Fibroblast of villous mesenchyme (primary cell): ENCODE measurements at regions not wholly inside any gene's neighbourhood (a gene's known extent, or its start where the extent isn't known, plus 50 kb on each side); places are given as distances from the start of the nearest gene placed in this dataset.

ENCODE experiments used
- DNase-seq: peaks from one replicate; pipeline ENCODE4 v3.0.0-alpha.2; 2010; ENCODE audit warnings: low read depth
- H3K4me3 ChIP-seq: 2 replicates; pipeline ENCODE4 v1.5.1; 2011; ENCODE audit warnings: low read depth, mild to moderate bottlenecking, low read length
- CTCF ChIP-seq: IDR thresholded peaks from 2 replicates; pipeline ENCODE4 v1.5.1; 2012; ENCODE audit warnings: low read depth, mild to moderate bottlenecking, low read length; ENCODE audit not compliant: insufficient read depth

- DNase-seq: no peak
- H3K4me3 ChIP-seq: no peak overlapping the region
- no peak for TF ChIP-seq CTCF
These were observed 379.8 kb downstream of the VPS13C start for GRCh38 chr15:61680260-61681037.

GRCh38 chr15:61671736-61672135 lies 388.5 kb downstream of the VPS13C start:
- DNase-seq: no peak
- H3K4me3 ChIP-seq: no peak overlapping the region
- TF ChIP-seq CTCF: no peak

GRCh38 chr15:61668444-61668843 lies 391.8 kb downstream of the VPS13C start:
- TF ChIP-seq CTCF: no peak
- no peak for DNase-seq
- no peak overlapping the region for H3K4me3 ChIP-seq

- no peak for TF ChIP-seq CTCF
- DNase-seq: no peak
- H3K4me3 ChIP-seq: no peak overlapping the region
These were observed 398.5 kb downstream of the VPS13C start for GRCh38 chr15:61661791-61662190.

GRCh38 chr15:61660579-61660978 lies 399.7 kb downstream of the VPS13C start:
- peak; percentile 48 for DNase-seq
- H3K4me3 ChIP-seq: no peak overlapping the region
- TF ChIP-seq CTCF: no peak

- H3K4me3 ChIP-seq: no peak overlapping the region
- peak; percentile 7 for DNase-seq
- TF ChIP-seq CTCF: no peak
These were observed 400.6 kb downstream of the VPS13C start for GRCh38 chr15:61659566-61660190.
